Mononuclear cell (primary cell): ENCODE measurements at regions not wholly inside any gene's neighbourhood (a gene's known extent, or its start where the extent isn't known, plus 50 kb on each side); places are given as distances from the start of the nearest gene placed in this dataset.
"Not testable (repeated sequence)": the region's sequence is repeated elsewhere in the genome, so short reads cannot be mapped to it uniquely, and the experiment has no call there.

Source experiments
- H3K27me3 ChIP-seq: 2 replicates; pipeline ENCODE4 v1.6.0; 2011; ENCODE audit warnings: low read length, control low read depth; ENCODE audit not compliant: insufficient read depth
- H3K4me1 ChIP-seq: 2 replicates; pipeline ENCODE4 v1.5.1; 2011; ENCODE audit warnings: mild to moderate bottlenecking, low read length, control low read depth; ENCODE audit not compliant: insufficient read depth
- H3K4me3 ChIP-seq: 2 replicates; pipeline ENCODE4 v1.5.1; 2011; ENCODE audit warnings: mild to moderate bottlenecking, low read length, moderate library complexity
- H3K9me3 ChIP-seq: 2 replicates; pipeline ENCODE4 v1.5.1; 2011; ENCODE audit warnings: low read depth, mild to moderate bottlenecking, control low read depth, low read length

- Histone ChIP-seq H3K4me1 (no peaks in the 10 kb centered on the region), H3K9me3 (no peaks in the 10 kb centered on the region), H3K4me3 (no peak overlapping the region), H3K27me3 (no peaks in the 10 kb centered on the region)
These were observed 347.6 kb downstream of the CDC5L start for GRCh38 chr6:44734886-44735629.

GRCh38 chr6:44735630-44735963, 348.1 kb downstream of the CDC5L start:
- no peak overlapping the region for H3K4me3 ChIP-seq
- no peaks in the 10 kb centered on the region for H3K4me1 ChIP-seq
- no peaks in the 10 kb centered on the region for H3K9me3 ChIP-seq
- no peaks in the 10 kb centered on the region for H3K27me3 ChIP-seq

GRCh38 chr6:44737341-44737740, 349.8 kb downstream of the CDC5L start:
- Histone ChIP-seq H3K9me3 (no peaks in the 10 kb centered on the region), H3K4me1 (no peaks in the 10 kb centered on the region), H3K27me3 (no peaks in the 10 kb centered on the region), H3K4me3 (no peak overlapping the region)

- Histone ChIP-seq H3K4me1 (no peaks in the 10 kb centered on the region), H3K4me3 (no peak overlapping the region), H3K27me3 (no peaks in the 10 kb centered on the region), H3K9me3 (no peaks in the 10 kb centered on the region)
These were observed 350.5 kb downstream of the CDC5L start for GRCh38 chr6:44737829-44738528.

- no peaks in the 10 kb centered on the region for H3K9me3 ChIP-seq
These were observed 351.2 kb downstream of the CDC5L start for GRCh38 chr6:44738601-44739146.

GRCh38 chr6:44739181-44739580, 351.7 kb downstream of the CDC5L start:
- H3K9me3 ChIP-seq, result no peaks in the 10 kb centered on the region
- no peak overlapping the region for H3K4me3 ChIP-seq
- H3K27me3 ChIP-seq, result no peaks in the 10 kb centered on the region
- no peaks in the 10 kb centered on the region for H3K4me1 ChIP-seq

More at GRCh38 chr6:44738601-44739146, 351.2 kb downstream of the CDC5L start:
- H3K4me1 ChIP-seq, result no peaks in the 10 kb centered on the region
- no peak overlapping the region for H3K4me3 ChIP-seq
- H3K27me3 ChIP-seq, result no peaks in the 10 kb centered on the region

GRCh38 chr6:44740566-44741120, 353.1 kb downstream of the CDC5L start:
- Histone ChIP-seq H3K9me3 (no peaks in the 10 kb centered on the region), H3K4me3 (no peak overlapping the region), H3K27me3 (no peaks in the 10 kb centered on the region), H3K4me1 (no peaks in the 10 kb centered on the region)

GRCh38 chr6:44742201-44742600, 354.7 kb downstream of the CDC5L start:
- no peaks in the 10 kb centered on the region for H3K9me3 ChIP-seq
- H3K27me3 ChIP-seq, result no peaks in the 10 kb centered on the region
- H3K4me1 ChIP-seq, result no peaks in the 10 kb centered on the region
- H3K4me3 ChIP-seq, result no peak overlapping the region

GRCh38 chr6:44742828-44743372, 355.4 kb downstream of the CDC5L start:
- Histone ChIP-seq H3K4me1 (no peaks in the 10 kb centered on the region), H3K27me3 (no peaks in the 10 kb centered on the region), H3K4me3 (no peak overlapping the region), H3K9me3 (no peaks in the 10 kb centered on the region)

- H3K4me3 ChIP-seq, H3K27me3 ChIP-seq, H3K4me1 ChIP-seq: not testable (repeated sequence)
- H3K9me3 ChIP-seq, result peaks cover 15% of the 10 kb centered on the region
These were observed 372.6 kb downstream of the CDC5L start for GRCh38 chr6:44760116-44760515.

GRCh38 chr6:44761046-44761445, 373.5 kb downstream of the CDC5L start:
- Histone ChIP-seq H3K27me3 (no peaks in the 10 kb centered on the region), H3K9me3 (peaks cover 15% of the 10 kb centered on the region), H3K4me1 (no peaks in the 10 kb centered on the region), H3K4me3 (no peak overlapping the region)

GRCh38 chr6:44762496-44762895, 375.0 kb downstream of the CDC5L start:
- Histone ChIP-seq H3K4me1 (no peaks in the 10 kb centered on the region), H3K27me3 (no peaks in the 10 kb centered on the region), H3K4me3 (no peak overlapping the region), H3K9me3 (peaks cover 15% of the 10 kb centered on the region)

GRCh38 chr6:44771647-44772415, 384.3 kb downstream of the CDC5L start:
- no peak overlapping the region for H3K4me3 ChIP-seq
- no peaks in the 10 kb centered on the region for H3K27me3 ChIP-seq
- H3K4me1 ChIP-seq, result no peaks in the 10 kb centered on the region
- H3K9me3 ChIP-seq, result no peaks in the 10 kb centered on the region

GRCh38 chr6:44772838-44773237, 385.3 kb downstream of the CDC5L start:
- Histone ChIP-seq H3K4me1 (no peaks in the 10 kb centered on the region), H3K27me3 (no peaks in the 10 kb centered on the region), H3K9me3 (no peaks in the 10 kb centered on the region), H3K4me3 (no peak overlapping the region)

GRCh38 chr6:44775121-44775520, 387.6 kb downstream of the CDC5L start:
- Histone ChIP-seq H3K4me3 (no peak overlapping the region), H3K27me3 (no peaks in the 10 kb centered on the region), H3K9me3 (no peaks in the 10 kb centered on the region), H3K4me1 (peaks cover 12% of the 10 kb centered on the region)
